AG04450 (cell line): ENCODE measurements at regions not wholly inside any gene's neighbourhood (a gene's known extent, or its start where the extent isn't known, plus 50 kb on each side); places are given as distances from the start of the nearest gene placed in this dataset.

Experiments used
- CTCF ChIA-PET: fragments of 300-600, 350-600 bp; formaldehyde crosslinking; extraction: SDS; loops from one replicate; lab custom pipeline; 2022; ENCODE audit warnings: antibody characterized with exemption, inconsistent platforms; lab: Charles Lee
- POLR2A ChIA-PET: fragments of 350-600 bp; formaldehyde crosslinking; extraction: SDS; loops from one replicate; lab custom pipeline; 2021; ENCODE audit warnings: antibody characterized with exemption, inconsistent platforms; lab: Yijun Ruan, JAX
- DNase-seq: peaks from one replicate; pipeline ENCODE4 v3.0.0-alpha.2; 2011; ENCODE audit warnings: low read depth, low spot score
- H3K27ac ChIP-seq: one replicate; pipeline ENCODE4 v1.5.1; 2012; ENCODE audit warnings: low read depth, low read length, control low read depth
- H3K27me3 ChIP-seq: one replicate; pipeline ENCODE4 v1.6.0; 2012; ENCODE audit warnings: low read length; ENCODE audit not compliant: control insufficient read depth, insufficient read depth
- H3K4me3 ChIP-seq: 2 replicates; pipeline ENCODE4 v1.5.1; 2011; ENCODE audit warnings: mild to moderate bottlenecking, low read depth, low read length, control low read depth
- H3K9me3 ChIP-seq: 2 replicates; pipeline ENCODE4 v1.5.1; 2012; ENCODE audit warnings: low read length; ENCODE audit not compliant: control insufficient read depth, insufficient read depth
- TF ChIP-seq, protein P1 (sequence below): IDR thresholded peaks from 2 replicates; pipeline ENCODE4 v1.5.1; 2011; ENCODE audit warnings: low read depth, low read length, control low read depth, inconsistent platforms

DNA sequence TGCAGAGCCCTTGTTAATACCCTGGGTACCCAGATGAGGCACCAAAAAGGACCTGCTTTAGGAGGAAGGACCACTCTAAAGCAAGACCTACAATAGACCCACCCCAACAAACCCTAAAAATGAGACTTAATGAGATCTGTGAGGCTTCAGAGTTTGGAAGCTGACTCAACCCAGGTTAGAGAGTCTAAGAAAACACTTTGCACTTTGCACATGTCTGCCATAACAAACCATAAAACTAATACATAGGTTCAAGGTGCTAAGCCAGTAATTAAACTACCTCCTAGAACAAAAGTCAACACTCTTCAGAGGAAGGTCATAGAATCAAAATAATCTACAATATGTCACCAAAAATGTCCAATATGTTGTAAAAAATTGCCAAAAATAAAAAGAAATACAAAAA, 124.7 kb upstream of the C1orf21 start:
- Histone ChIP-seq H3K27me3 (no peaks in the 10 kb centered on the region), H3K27ac (no peak overlapping the region), H3K9me3 (no peaks in the 10 kb centered on the region), H3K4me3 (no peak overlapping the region)
- TF ChIP-seq, protein P1, sequence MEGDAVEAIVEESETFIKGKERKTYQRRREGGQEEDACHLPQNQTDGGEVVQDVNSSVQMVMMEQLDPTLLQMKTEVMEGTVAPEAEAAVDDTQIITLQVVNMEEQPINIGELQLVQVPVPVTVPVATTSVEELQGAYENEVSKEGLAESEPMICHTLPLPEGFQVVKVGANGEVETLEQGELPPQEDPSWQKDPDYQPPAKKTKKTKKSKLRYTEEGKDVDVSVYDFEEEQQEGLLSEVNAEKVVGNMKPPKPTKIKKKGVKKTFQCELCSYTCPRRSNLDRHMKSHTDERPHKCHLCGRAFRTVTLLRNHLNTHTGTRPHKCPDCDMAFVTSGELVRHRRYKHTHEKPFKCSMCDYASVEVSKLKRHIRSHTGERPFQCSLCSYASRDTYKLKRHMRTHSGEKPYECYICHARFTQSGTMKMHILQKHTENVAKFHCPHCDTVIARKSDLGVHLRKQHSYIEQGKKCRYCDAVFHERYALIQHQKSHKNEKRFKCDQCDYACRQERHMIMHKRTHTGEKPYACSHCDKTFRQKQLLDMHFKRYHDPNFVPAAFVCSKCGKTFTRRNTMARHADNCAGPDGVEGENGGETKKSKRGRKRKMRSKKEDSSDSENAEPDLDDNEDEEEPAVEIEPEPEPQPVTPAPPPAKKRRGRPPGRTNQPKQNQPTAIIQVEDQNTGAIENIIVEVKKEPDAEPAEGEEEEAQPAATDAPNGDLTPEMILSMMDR = no peak
- no peak for DNase-seq
- POLR2A ChIA-PET = no interaction called here
- CTCF ChIA-PET = interaction anchor here (1.3 kb wide), 1 partner anchor 8 kb away, joined by 3 read pairs; no protein-coding TSS in a partner anchor

DNA sequence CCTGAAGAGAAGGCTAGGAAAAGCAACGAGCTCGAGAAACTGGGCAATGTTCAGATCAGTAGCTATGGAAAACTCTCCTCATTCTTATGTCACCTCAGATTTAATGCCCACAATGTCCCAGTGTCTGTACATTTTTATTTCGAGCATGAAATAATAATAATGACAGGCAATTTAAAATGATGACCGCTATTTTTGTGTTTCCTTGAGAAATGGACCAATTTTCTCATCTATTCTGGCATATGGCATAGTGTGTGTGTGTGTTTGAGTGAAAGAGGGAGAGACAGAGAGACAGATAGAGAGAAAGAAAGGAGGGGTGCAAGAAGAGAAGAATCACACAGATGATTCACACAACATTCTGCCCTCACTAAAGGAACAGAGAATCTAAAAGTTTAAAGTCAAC, 119.1 kb upstream of the C1orf21 start:
- no peak for DNase-seq
- Histone ChIP-seq H3K9me3 (no peaks in the 10 kb centered on the region), H3K27ac (no peak overlapping the region), H3K27me3 (no peaks in the 10 kb centered on the region), H3K4me3 (no peak overlapping the region)
- TF ChIP-seq, protein P1 = no peak
- CTCF ChIA-PET = no interaction called here
- POLR2A ChIA-PET = no interaction called here

DNA sequence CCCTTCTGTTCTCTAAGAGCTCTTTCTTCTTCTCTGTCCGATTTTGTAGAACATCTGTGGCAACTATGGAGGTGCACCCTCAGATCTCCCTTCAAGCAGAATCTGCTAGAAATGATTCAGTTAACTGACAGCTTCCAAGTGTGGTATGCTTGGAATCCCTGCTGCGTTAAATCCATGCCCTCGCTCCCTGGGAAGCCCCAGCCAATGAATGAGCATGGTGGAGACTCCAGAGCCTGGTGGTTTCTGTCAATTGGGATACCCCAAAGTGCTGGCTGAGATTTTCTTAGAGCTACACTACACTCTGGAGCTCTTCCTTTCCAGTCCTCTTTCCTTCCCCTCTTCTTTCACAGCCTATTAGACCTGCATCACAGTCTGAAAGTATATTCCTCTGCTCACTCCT, 116.3 kb upstream of the C1orf21 start:
- no peak for DNase-seq
- ChIA-PET CTCF (interaction anchor here (1.0 kb wide), 1 partner anchor 9 kb away, joined by 3 read pairs; no protein-coding TSS in a partner anchor), POLR2A (no interaction called here)
- Histone ChIP-seq H3K9me3 (no peaks in the 10 kb centered on the region), H3K27ac (no peak overlapping the region), H3K4me3 (no peak overlapping the region), H3K27me3 (no peaks in the 10 kb centered on the region)
- TF ChIP-seq, protein P1 = no peak

DNA sequence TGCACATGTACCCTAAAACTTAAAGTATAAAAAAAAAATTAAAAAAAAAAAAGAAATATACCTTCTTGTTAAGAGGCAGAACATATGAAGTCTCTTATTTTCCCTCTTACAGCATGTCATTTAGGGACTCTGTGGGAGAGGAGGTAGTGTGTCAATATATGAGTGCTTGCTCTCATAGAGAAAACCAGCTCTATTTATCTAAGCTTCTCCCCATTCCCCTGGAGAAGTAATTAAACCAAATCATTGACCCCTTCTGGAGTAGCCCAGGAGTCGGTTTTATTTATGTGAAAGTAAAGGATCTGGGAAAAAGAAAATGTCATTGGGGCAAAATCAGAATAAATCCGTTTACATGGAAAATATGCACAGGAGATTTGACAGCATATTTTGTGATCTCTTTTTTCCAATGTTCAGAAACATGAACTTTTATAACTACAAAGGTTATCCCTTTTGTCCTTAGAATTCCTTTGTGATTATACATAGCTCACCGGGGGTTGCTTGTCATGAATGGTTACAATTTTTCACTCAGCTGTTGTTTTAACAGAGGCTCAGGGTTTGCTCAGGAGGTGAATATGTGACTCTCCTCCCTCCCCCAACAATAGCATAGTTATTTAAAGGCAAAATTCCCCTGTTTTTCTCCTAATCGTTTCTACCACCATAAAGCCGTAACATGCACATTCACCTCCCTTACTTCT, 114.5 kb upstream of the C1orf21 start:
- Histone ChIP-seq H3K4me3 (no peak overlapping the region), H3K27me3 (no peaks in the 10 kb centered on the region), H3K27ac (no peak overlapping the region), H3K9me3 (no peaks in the 10 kb centered on the region)
- DNase-seq = no peak
- CTCF ChIA-PET = interaction anchor here (0.6 kb wide), 2 partner anchors 52 to 564 kb away, joined by 4 read pairs; no protein-coding TSS in a partner anchor
- POLR2A ChIA-PET = no interaction called here
- TF ChIP-seq, protein P1 = no peak

DNA sequence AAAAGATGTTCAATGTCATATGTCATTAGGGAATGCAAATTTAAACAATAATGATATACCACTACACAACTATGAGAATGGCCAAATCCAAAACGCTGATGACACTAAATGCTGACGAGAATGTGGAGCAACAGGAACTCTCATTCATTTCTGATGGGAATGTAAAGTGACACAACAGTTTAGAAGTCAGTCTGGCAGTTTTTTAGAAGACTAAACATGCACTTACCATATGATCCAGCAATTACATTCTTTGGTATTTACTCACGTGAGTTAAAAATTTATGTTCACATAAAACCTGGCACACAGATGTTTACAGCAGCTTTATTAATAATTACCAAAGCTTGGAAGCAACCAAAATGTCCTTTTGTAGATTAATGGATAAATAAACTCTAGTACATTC, 110.4 kb upstream of the C1orf21 start:
- ChIA-PET POLR2A (no interaction called here), CTCF (interaction anchor here (1.0 kb wide), 1 partner anchor 11 kb away, joined by 3 read pairs; no protein-coding TSS in a partner anchor)
- H3K4me3 ChIP-seq = no peak overlapping the region
- H3K27ac ChIP-seq = no peak overlapping the region
- TF ChIP-seq, protein P1 = no peak
- no peaks in the 10 kb centered on the region for H3K27me3 ChIP-seq
- H3K9me3 ChIP-seq = no peaks in the 10 kb centered on the region
- no peak for DNase-seq
